ENCODE measurements at regions not wholly inside any gene's neighbourhood (a gene's known extent, or its start where the extent isn't known, plus 50 kb on each side); places are given as distances from the start of the nearest gene placed in this dataset.

DNA sequence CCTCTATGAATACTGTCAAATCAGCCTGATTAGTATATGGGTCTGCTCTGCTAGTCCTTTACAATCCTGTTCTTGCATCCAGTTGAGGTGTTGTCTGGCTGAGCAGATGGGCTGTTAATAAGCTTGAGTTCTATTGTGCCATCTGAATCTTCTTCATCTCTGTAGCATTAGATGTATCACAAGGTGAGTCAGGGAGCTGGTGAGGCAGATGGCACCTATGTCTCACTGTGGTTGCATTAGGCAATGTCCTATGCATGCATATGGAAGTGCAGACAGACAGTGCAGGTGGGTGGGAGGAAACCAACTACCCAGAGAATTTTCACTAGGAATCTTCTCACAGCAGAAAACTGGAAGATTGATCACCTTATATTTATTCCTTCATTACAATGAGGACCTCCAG is 165.7 kb upstream of the STXBP6 start:
- Histone ChIP-seq H3K9ac (ENCODE audit: insufficient read depth, low read length) (no peak overlapping the region), H3K4me1 (ENCODE audit: control insufficient read depth, extremely low read depth, insufficient read depth, low read length) (no peaks in the 10 kb centered on the region), H3K79me2 (ENCODE audit: control insufficient read depth, insufficient read depth, low read length) (no peaks in the 10 kb centered on the region), H3K27me3 (ENCODE audit: control insufficient read depth, insufficient read depth, low read length) (no peaks in the 10 kb centered on the region), H3K36me3 (ENCODE audit: control insufficient read depth, insufficient read depth, low read length) (no peaks in the 10 kb centered on the region), H3K9me3 (ENCODE audit: control insufficient read depth, insufficient read depth, low read depth, low read length) (no peaks in the 10 kb centered on the region), H4K20me1 (ENCODE audit: control insufficient read depth, extremely low read depth, insufficient read depth, low read length) (no peaks in the 10 kb centered on the region), H2AFZ (ENCODE audit: low read length) (no peak overlapping the region), H3K27ac (ENCODE audit: insufficient read depth, low read length) (no peak overlapping the region), H3K4me3 (replicated peaks in 1 of 4; ENCODE audit: control extremely low read depth in 1 of 4, insufficient read depth in 1 of 4, low read depth in 3 of 4, low read length in 4 of 4) (no peak overlapping the region), H3K4me2 (ENCODE audit: extremely low read depth, insufficient read depth, low read length) (no peak overlapping the region)
- DNase-seq (ENCODE audit: low read depth in 2 of 2): no peak
- no peak for TF ChIP-seq CTCF (conservative IDR thresholded peaks at IDR 0.05 in 1 of 2, IDR thresholded peaks at IDR 0.05 in 1 of 2; ENCODE audit: low read depth in 1 of 2, low read length in 2 of 2)
- TF ChIP-seq EZH2 (IDR thresholded peaks at IDR 0.05; ENCODE audit: low read length, missing control alignments): no peak

DNA sequence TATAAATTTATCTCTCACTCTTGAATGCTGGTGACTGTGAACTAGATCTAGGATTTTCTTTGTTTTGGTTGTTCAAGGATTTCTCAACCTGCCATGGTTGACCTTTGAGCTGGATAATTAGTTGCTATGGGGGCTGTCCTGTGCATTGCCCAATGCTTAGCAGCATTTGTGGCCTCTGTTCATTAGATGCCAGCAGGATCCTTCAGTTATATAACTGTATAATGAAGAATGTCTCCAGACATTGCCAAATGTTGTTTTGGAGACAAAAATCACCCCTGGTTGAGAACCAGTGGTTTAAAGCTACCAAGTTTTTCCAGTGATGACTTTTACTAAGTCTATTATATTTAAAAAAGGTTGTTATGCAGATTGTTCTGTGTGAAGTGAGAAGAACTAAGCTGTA is 147.9 kb upstream of the STXBP6 start:
- Histone ChIP-seq H3K4me3 (replicated peaks in 1 of 4; ENCODE audit: control extremely low read depth in 1 of 4, insufficient read depth in 1 of 4, low read depth in 3 of 4, low read length in 4 of 4) (no peak overlapping the region), H3K27ac (ENCODE audit: insufficient read depth, low read length) (no peak overlapping the region), H4K20me1 (ENCODE audit: control insufficient read depth, extremely low read depth, insufficient read depth, low read length) (no peaks in the 10 kb centered on the region), H3K4me1 (ENCODE audit: control insufficient read depth, extremely low read depth, insufficient read depth, low read length) (no peaks in the 10 kb centered on the region), H3K9ac (ENCODE audit: insufficient read depth, low read length) (no peak overlapping the region), H2AFZ (ENCODE audit: low read length) (no peak overlapping the region), H3K79me2 (ENCODE audit: control insufficient read depth, insufficient read depth, low read length) (no peaks in the 10 kb centered on the region), H3K36me3 (ENCODE audit: control insufficient read depth, insufficient read depth, low read length) (no peaks in the 10 kb centered on the region), H3K4me2 (ENCODE audit: extremely low read depth, insufficient read depth, low read length) (no peak overlapping the region), H3K9me3 (ENCODE audit: control insufficient read depth, insufficient read depth, low read depth, low read length) (no peaks in the 10 kb centered on the region), H3K27me3 (ENCODE audit: control insufficient read depth, insufficient read depth, low read length) (no peaks in the 10 kb centered on the region)
- TF ChIP-seq CTCF (conservative IDR thresholded peaks at IDR 0.05 in 1 of 2, IDR thresholded peaks at IDR 0.05 in 1 of 2; ENCODE audit: low read depth in 1 of 2, low read length in 2 of 2) (no peak), EZH2 (IDR thresholded peaks at IDR 0.05; ENCODE audit: low read length, missing control alignments) (no peak)
- DNase-seq (ENCODE audit: low read depth in 2 of 2): no peak

DNA sequence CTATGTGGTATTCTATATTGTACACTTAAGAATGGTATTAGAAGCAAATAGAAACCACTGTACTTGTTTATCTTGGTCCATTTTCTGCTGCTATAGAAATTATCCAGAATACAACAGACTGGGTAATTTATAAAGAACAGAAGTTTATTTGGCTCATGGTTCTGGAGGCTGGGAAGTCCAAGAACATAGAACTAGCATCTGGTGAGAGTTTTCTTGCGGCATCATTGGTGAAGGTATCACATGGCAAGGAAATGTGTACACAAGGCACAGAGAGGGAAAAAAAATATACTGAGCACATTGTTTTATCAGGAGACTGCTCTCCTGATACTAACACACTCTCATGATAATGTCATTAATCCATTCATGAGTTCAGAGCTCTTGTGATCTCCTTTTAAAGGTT is 130.3 kb upstream of the STXBP6 start:
- no peak for DNase-seq (ENCODE audit: low read depth in 2 of 2)
- Histone ChIP-seq H3K4me2 (ENCODE audit: extremely low read depth, insufficient read depth, low read length) (no peak overlapping the region), H3K36me3 (ENCODE audit: control insufficient read depth, insufficient read depth, low read length) (no peaks in the 10 kb centered on the region), H3K27ac (ENCODE audit: insufficient read depth, low read length) (no peak overlapping the region), H3K27me3 (ENCODE audit: control insufficient read depth, insufficient read depth, low read length) (no peaks in the 10 kb centered on the region), H3K79me2 (ENCODE audit: control insufficient read depth, insufficient read depth, low read length) (no peaks in the 10 kb centered on the region), H3K9me3 (ENCODE audit: control insufficient read depth, insufficient read depth, low read depth, low read length) (no peaks in the 10 kb centered on the region), H3K9ac (ENCODE audit: insufficient read depth, low read length) (no peak overlapping the region), H2AFZ (ENCODE audit: low read length) (no peak overlapping the region), H3K4me1 (ENCODE audit: control insufficient read depth, extremely low read depth, insufficient read depth, low read length) (no peaks in the 10 kb centered on the region), H3K4me3 (replicated peaks in 1 of 4; ENCODE audit: control extremely low read depth in 1 of 4, insufficient read depth in 1 of 4, low read depth in 3 of 4, low read length in 4 of 4) (no peak overlapping the region), H4K20me1 (ENCODE audit: control insufficient read depth, extremely low read depth, insufficient read depth, low read length) (no peaks in the 10 kb centered on the region)
- TF ChIP-seq EZH2 (IDR thresholded peaks at IDR 0.05; ENCODE audit: low read length, missing control alignments) (no peak), CTCF (conservative IDR thresholded peaks at IDR 0.05 in 1 of 2, IDR thresholded peaks at IDR 0.05 in 1 of 2; ENCODE audit: low read depth in 1 of 2, low read length in 2 of 2) (no peak)

Data from fibroblast of lung (primary cell).